ENCODE measurements at regions not wholly inside any gene's neighbourhood (a gene's known extent, or its start where the extent isn't known, plus 50 kb on each side); places are given as distances from the start of the nearest gene placed in this dataset.
"Not testable (repeated sequence)": the region's sequence is repeated elsewhere in the genome, so short reads cannot be mapped to it uniquely, and the experiment has no call there.

GRCh38 chr15:20283651-20284050, 257.9 kb downstream of the GOLGA6L6 start:
- not testable (repeated sequence) for H3K56ac ChIP-seq (ENCODE audit: low read length); H3K4me3 ChIP-seq (ENCODE audit: low read length); H4K8ac ChIP-seq (ENCODE audit: low read depth, low read length); H2BK15ac ChIP-seq (replicated peaks; ENCODE audit: low read depth); H3K4me1 ChIP-seq (ENCODE audit: control insufficient read depth, low read depth, low read length); H3K27ac ChIP-seq (ENCODE audit: low read depth, low read length); H3K18ac ChIP-seq (ENCODE audit: low read length); H3K23ac ChIP-seq (ENCODE audit: low read length); H2BK120ac ChIP-seq (ENCODE audit: low read depth, low read length); H3K4me2 ChIP-seq (ENCODE audit: low read length); H3K79me1 ChIP-seq (ENCODE audit: low read length); H3K4ac ChIP-seq (ENCODE audit: low read depth, low read length); H4K5ac ChIP-seq (ENCODE audit: low read length); H3K27me3 ChIP-seq (ENCODE audit: insufficient read depth, low read length, poor library complexity); H3K79me2 ChIP-seq (ENCODE audit: control insufficient read depth, insufficient read depth, low read length); H2AK5ac ChIP-seq (ENCODE audit: low read length); H3K36me3 ChIP-seq (ENCODE audit: control insufficient read depth, insufficient read depth, low read length); H2BK5ac ChIP-seq (ENCODE audit: low read length); DNase-seq; H3K9ac ChIP-seq (ENCODE audit: low read length)
- no CpG with 5 or more reads among the region's 3 CpGs for WGBS (ENCODE audit: extremely low coverage, insufficient coverage, low lambda C conversion rate)

DNA sequence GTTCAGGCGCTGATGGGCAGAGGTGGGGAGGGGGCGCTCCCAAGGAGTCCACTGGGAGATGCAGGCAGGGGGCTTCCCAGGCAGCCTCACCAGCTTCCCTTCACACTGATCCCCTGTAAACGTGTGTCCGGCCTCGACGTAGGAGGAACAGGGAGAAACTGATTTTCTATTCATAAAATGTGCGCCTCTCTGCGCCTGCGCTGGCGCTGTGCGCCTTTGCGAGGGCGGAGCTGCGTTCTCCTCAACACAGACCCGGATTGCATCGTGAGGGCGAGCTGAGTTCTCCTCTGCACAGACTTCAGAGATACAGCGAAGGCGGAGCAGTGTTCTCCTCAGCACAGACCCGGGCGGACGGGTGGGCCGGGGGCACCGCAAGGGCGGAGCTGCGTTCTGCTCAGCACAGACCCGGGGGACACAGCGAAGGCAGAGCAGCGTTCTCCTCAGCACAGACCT, 259.1 kb downstream of the GOLGA6L6 start:
- H3K27ac ChIP-seq (ENCODE audit: low read depth, low read length); H3K27me3 ChIP-seq (ENCODE audit: insufficient read depth, low read length, poor library complexity); H4K8ac ChIP-seq (ENCODE audit: low read depth, low read length); H2BK120ac ChIP-seq (ENCODE audit: low read depth, low read length); H2AK5ac ChIP-seq (ENCODE audit: low read length); H3K4me3 ChIP-seq (ENCODE audit: low read length); H3K4ac ChIP-seq (ENCODE audit: low read depth, low read length); DNase-seq; H3K4me1 ChIP-seq (ENCODE audit: control insufficient read depth, low read depth, low read length); H4K5ac ChIP-seq (ENCODE audit: low read length); H3K36me3 ChIP-seq (ENCODE audit: control insufficient read depth, insufficient read depth, low read length); H2BK15ac ChIP-seq (replicated peaks; ENCODE audit: low read depth); H3K79me2 ChIP-seq (ENCODE audit: control insufficient read depth, insufficient read depth, low read length); H3K9ac ChIP-seq (ENCODE audit: low read length); H3K18ac ChIP-seq (ENCODE audit: low read length); H3K56ac ChIP-seq (ENCODE audit: low read length); H2BK5ac ChIP-seq (ENCODE audit: low read length); H3K23ac ChIP-seq (ENCODE audit: low read length); H3K79me1 ChIP-seq (ENCODE audit: low read length); H3K4me2 ChIP-seq (ENCODE audit: low read length): not testable (repeated sequence)
- WGBS (ENCODE audit: extremely low coverage, insufficient coverage, low lambda C conversion rate), result no CpG with 5 or more reads among the region's 29 CpGs

GRCh38 chr15:20281567-20282275, 259.9 kb downstream of the GOLGA6L6 start:
- H3K56ac ChIP-seq (ENCODE audit: low read length); H3K4me2 ChIP-seq (ENCODE audit: low read length); H4K5ac ChIP-seq (ENCODE audit: low read length); H3K79me1 ChIP-seq (ENCODE audit: low read length); H3K36me3 ChIP-seq (ENCODE audit: control insufficient read depth, insufficient read depth, low read length); DNase-seq; H3K9ac ChIP-seq (ENCODE audit: low read length); H2BK15ac ChIP-seq (replicated peaks; ENCODE audit: low read depth); H3K23ac ChIP-seq (ENCODE audit: low read length); H4K8ac ChIP-seq (ENCODE audit: low read depth, low read length); H3K27me3 ChIP-seq (ENCODE audit: insufficient read depth, low read length, poor library complexity); H3K18ac ChIP-seq (ENCODE audit: low read length); H3K79me2 ChIP-seq (ENCODE audit: control insufficient read depth, insufficient read depth, low read length); H3K4me3 ChIP-seq (ENCODE audit: low read length); H3K4ac ChIP-seq (ENCODE audit: low read depth, low read length); H3K27ac ChIP-seq (ENCODE audit: low read depth, low read length); H3K4me1 ChIP-seq (ENCODE audit: control insufficient read depth, low read depth, low read length); H2BK5ac ChIP-seq (ENCODE audit: low read length); H2AK5ac ChIP-seq (ENCODE audit: low read length); H2BK120ac ChIP-seq (ENCODE audit: low read depth, low read length): not testable (repeated sequence)
- WGBS (ENCODE audit: extremely low coverage, insufficient coverage, low lambda C conversion rate), result no CpG with 5 or more reads among the region's 7 CpGs

DNA sequence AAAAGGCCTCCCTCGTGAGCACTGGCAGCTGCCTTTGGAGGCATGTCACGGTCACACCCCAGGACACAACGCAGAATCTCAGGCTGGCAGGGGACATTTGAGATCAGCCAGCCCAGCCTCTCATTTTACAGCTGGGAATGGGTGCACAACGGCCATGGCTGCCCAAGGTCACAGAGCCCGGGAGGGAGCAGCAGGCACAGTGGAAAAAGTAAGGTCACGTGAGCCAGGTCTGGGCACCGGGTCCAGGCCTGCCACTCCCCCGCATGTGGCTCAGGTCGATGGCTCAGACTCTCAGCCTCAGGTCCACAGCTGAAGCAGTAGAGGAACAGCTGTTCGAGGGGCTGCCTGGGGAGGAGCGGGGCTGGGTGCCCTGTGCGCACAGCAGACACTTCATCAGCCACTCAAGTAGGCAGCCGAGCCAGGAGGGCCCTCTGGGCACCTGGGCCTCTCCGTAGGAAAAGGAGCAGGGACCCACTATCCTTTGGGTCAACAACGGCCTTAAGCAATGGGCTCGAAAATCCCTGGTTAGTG, 260.6 kb downstream of the GOLGA6L6 start:
- Histone ChIP-seq H3K4me1 (ENCODE audit: control insufficient read depth, low read depth, low read length) (no peaks in the 10 kb centered on the region), H3K79me1 (ENCODE audit: low read length) (no peaks in the 10 kb centered on the region), H3K4me3 (ENCODE audit: low read length) (no peak overlapping the region), H2AK5ac (ENCODE audit: low read length) (no peak overlapping the region), H3K9ac (ENCODE audit: low read length) (no peak overlapping the region), H3K36me3 (ENCODE audit: control insufficient read depth, insufficient read depth, low read length) (no peaks in the 10 kb centered on the region), H3K56ac (ENCODE audit: low read length) (no peak overlapping the region), H2BK5ac (ENCODE audit: low read length) (no peak overlapping the region), H4K5ac (ENCODE audit: low read length) (no peak overlapping the region), H4K8ac (ENCODE audit: low read depth, low read length) (no peak overlapping the region), H3K27me3 (ENCODE audit: insufficient read depth, low read length, poor library complexity) (no peaks in the 10 kb centered on the region), H2BK120ac (ENCODE audit: low read depth, low read length) (no peak overlapping the region), H3K4ac (ENCODE audit: low read depth, low read length) (no peak overlapping the region), H3K4me2 (ENCODE audit: low read length) (no peak overlapping the region), H3K79me2 (ENCODE audit: control insufficient read depth, insufficient read depth, low read length) (no peaks in the 10 kb centered on the region), H3K23ac (ENCODE audit: low read length) (no peak overlapping the region), H3K18ac (ENCODE audit: low read length) (no peak overlapping the region), H2BK15ac (replicated peaks; ENCODE audit: low read depth) (no peak overlapping the region), H3K27ac (ENCODE audit: low read depth, low read length) (no peak overlapping the region)
- no peak for DNase-seq
- WGBS (ENCODE audit: extremely low coverage, insufficient coverage, low lambda C conversion rate), result no CpG with 5 or more reads among the region's 16 CpGs

GRCh38 chr15:20280141-20280932, 261.3 kb downstream of the GOLGA6L6 start:
- not testable (repeated sequence) for H3K4me1 ChIP-seq (ENCODE audit: control insufficient read depth, low read depth, low read length); H2BK5ac ChIP-seq (ENCODE audit: low read length); H3K27ac ChIP-seq (ENCODE audit: low read depth, low read length); H4K5ac ChIP-seq (ENCODE audit: low read length); H2AK5ac ChIP-seq (ENCODE audit: low read length); H3K9ac ChIP-seq (ENCODE audit: low read length); H2BK120ac ChIP-seq (ENCODE audit: low read depth, low read length); H3K4me2 ChIP-seq (ENCODE audit: low read length); H2BK15ac ChIP-seq (replicated peaks; ENCODE audit: low read depth); H3K79me2 ChIP-seq (ENCODE audit: control insufficient read depth, insufficient read depth, low read length); H3K4me3 ChIP-seq (ENCODE audit: low read length); H3K56ac ChIP-seq (ENCODE audit: low read length); H3K27me3 ChIP-seq (ENCODE audit: insufficient read depth, low read length, poor library complexity); H3K18ac ChIP-seq (ENCODE audit: low read length); H4K8ac ChIP-seq (ENCODE audit: low read depth, low read length); H3K79me1 ChIP-seq (ENCODE audit: low read length); DNase-seq; H3K4ac ChIP-seq (ENCODE audit: low read depth, low read length); H3K23ac ChIP-seq (ENCODE audit: low read length); H3K36me3 ChIP-seq (ENCODE audit: control insufficient read depth, insufficient read depth, low read length)
- no CpG with 5 or more reads among the region's 13 CpGs for WGBS (ENCODE audit: extremely low coverage, insufficient coverage, low lambda C conversion rate)

All from mesendoderm (in vitro differentiated cells).